NCI-H1048 (cell line): ENCODE measurements at regions not wholly inside any gene's neighbourhood (a gene's known extent, or its start where the extent isn't known, plus 50 kb on each side); places are given as distances from the start of the nearest gene placed in this dataset.
"Not testable (repeated sequence)": the region's sequence is repeated elsewhere in the genome, so short reads cannot be mapped to it uniquely, and the experiment has no call there.

ENCODE experiments used
- DNase-seq: peaks from one replicate; lab custom pipeline; 2025; lab: John Stamatoyannopoulos, UW

DNA sequence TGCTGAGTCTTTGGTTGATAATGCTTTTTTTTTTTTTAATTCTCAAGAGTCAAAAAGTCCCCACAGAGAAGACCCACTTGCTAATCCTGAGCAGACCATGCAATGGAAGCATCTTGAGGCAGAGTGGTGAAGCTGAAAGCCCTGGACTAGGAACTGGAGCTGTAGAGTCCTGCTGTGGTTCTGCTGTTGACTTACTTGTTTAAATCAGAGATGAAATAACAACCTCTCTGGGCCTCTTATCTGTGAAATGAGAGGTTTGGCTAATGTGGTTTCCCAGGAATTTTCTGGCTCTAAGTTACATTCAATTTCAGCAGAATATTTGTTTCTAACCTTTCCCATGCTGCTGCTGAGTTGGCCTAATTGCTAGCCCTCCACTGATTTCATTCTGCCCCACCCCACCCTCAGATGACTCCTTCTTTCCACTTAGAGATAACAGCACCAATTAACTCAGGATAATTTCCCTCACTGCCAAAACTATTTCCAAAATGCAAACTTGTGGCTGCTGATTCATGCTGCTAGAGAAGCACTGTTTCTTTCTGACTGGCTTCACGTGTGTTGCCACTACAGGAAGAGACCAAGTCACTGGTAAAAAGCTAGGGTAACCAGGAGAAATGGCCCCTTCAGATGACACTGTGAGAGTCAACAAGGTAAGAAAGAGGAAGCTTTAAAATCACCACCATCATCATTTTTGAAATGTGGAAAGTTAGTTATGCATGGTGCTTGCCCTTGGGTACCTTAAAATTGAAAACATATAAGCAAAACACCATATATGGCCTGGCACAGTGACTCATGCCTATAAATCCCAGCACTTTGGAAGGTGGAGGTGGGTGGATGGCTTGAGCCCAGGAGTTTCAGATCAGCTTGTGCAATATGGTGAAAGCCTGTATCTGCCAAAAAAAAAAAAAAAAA is 326.4 kb downstream of the DCHS2 start:
- DNase-seq, result peak; percentile 38

DNA sequence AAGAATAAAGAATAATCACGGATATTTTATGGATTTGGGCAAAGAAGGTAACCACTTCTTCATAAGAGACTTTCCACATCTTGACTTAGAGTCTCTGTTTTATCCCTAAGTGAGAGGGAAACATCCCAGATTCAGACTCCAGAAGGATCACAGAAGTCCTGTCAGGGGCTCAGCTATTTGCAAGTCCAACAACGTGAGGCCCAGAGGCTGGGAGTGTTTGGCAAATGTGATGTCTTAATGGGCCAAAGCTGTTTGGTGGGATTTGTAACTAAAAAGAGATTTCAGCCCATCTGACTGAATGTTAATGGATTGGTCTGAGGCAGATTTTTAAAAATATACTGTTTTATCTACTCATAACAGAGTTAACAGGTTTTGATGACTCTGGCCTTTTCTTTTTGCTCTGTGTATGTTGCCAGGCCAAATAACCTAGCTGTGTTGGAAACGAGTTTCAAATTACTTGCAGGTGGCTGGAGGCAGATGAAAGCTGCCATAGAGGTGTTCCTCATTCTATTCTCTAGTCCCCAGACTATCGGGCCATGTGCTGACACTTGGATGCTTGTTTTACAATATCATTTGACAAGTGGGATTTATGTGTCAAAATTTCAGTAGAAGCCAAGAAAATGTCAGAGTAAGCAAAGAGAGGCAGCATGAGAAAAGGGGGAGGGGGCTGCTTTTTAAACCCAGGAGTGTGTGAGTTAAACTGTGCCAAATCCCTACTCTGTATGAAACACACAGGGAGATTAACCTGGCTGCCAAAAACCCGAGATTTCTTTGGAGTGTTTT is 330.9 kb downstream of the DCHS2 start:
- no peak for DNase-seq

DNA sequence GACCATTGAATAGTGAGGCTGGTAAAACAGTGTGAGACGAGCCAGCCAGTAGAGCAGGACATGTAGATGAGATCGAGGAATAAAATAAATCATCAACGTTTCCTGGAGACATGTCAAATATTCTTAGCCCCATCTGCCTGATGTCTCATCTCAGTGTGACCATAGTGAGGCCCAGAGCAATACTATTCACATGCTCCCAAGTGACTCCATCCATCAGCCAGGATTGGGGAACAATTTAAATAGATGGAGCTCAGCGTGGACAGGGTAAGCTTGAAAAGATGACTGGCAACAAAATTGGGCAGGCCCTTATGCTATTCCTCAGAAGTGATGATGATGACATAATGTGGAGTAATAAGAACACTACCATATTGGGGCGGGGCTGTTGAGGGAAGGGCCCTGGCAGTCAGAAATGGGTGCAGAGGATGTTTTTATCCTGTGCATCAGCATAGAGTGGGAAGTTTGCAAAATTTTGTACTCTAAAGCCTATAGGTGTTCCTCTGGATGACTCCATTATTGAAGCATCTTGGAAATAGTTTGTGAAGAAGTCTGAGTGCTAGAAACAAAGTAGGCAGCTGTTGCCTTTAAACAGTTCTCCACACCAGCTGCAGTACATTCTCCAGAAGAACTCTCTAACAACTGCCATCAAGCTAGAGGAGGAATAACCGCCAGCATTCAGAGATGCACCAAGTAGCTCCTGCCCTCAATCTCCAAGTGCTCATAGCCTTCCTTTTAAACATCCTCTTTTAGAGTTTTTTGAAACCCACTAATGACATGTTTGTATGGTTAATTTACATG is 333.0 kb downstream of the DCHS2 start:
- no peak for DNase-seq

DNA sequence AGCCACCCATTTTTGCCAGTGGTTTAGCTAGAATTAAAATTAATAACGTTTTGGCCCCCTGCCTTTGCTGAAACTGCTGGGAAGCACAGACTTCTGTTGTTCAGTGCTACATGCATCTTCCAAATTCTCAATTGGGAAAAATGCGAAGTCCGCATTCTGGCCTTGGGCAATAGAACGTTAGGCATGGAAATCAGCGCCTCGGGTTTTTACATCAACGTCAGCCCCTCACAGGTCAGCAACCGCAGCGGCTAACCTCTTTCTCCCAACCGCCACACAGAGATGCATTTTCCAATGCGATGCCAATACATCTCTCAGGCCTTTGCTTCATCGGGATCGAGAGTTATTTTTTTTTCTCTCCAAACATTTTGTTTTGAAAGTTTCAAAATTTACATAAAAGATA is 339.1 kb downstream of the DCHS2 start:
- no peak for DNase-seq

DNA sequence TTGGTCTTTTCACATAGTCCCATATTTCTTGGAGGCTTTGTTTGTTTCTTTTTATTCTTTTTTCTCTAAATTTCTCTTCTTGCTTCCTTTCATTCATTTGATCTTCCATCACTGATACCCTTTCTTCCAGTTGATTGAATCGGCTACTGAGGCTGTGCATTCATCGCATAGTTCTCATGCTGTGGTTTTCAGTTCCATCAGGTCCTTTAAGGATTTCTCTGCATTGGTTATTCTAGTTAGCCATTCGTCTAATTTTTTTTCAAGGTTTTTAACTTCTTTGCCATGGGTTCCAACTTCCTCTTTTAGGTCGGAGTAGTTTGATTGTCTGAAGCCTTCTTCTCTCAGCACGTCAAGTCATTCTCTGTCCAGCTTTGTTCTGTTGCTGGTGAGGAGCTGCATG is 342.4 kb downstream of the DCHS2 start:
- DNase-seq, result not testable (repeated sequence)

DNA sequence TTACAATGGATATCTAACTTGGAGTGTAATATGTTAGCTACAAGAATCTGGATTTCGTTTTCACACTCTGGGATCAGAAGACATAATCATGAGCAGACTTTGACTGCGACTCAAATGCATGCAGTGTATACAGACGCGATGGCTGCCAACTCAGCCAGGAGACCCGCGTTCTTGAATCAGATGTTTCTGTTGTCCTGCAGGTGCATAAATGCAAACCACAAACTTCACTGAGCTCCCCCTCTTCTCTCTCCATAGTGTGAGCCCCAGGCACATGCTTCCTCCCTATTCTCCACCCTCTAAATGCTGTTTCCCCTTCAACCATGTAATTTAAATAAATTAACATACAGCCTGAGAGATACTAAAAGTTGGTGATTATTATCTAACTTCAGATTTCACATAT is 347.9 kb downstream of the DCHS2 start:
- no peak for DNase-seq

DNA sequence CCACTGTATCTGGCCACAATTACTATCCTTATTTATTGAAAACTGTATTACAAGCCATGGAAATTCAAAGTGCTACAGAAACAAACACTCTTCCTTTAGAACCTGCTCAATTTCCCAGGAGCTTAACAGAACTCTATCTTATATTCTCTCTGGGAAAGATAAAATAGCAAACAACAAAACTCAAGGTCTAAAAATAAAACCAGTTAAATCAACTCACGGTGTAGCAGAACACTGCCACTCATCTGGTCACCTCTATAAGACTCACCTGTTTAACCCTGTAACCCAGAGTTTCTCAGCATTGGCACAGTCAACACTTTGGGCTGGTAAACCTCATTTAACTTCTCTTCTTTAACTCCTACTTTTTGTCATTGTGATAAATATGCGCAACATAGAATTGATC is 348.9 kb downstream of the DCHS2 start:
- no peak for DNase-seq

DNA sequence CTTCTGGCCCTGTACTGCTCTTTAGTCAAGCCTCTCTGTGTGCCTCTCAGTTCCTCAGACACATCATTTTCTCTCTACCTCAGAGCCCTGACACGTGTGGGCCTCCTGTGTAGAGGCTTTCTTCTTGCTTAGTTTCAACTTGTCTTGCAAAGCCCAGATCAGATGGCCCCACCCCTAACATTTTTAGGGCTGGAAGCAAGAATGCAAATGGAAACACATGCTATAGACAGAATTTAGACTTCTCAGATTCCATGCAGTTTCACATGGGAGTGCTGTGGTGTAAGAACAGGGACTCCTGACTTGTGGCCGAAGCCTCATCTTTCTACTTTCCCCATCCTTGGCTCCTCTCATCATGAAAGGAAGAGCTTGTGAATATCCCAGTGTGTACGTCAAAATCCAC is 350.7 kb downstream of the DCHS2 start:
- DNase-seq, result no peak

DNA sequence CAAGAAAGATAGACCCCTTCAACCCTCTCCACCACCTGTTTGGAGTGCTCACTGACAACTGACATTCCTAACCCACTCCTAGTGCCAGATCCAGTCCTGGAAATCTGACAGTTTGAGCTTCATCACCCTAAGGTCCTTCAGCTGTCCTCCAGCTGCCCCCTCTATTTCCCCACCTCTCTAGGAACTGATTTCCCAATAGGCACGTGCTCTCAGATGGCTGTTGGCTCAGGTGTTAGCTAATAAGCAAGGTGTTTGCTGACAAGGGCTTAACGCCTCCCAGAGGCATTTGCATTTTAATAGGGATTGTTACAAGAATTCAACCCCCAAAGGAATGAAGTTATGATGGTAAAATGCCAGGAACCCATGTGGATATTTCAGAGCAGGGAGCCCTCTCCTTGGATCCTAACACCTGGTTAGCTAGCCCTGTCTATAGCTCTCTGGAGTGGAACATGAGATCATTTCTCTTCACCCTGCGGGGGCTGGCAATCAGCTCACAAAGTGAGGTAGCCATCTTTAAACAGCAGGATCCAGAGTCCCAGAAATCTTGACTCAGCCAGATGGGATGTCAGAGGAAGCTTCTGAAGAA is 348.5 kb upstream of the SFRP2 start:
- DNase-seq, result no peak

DNA sequence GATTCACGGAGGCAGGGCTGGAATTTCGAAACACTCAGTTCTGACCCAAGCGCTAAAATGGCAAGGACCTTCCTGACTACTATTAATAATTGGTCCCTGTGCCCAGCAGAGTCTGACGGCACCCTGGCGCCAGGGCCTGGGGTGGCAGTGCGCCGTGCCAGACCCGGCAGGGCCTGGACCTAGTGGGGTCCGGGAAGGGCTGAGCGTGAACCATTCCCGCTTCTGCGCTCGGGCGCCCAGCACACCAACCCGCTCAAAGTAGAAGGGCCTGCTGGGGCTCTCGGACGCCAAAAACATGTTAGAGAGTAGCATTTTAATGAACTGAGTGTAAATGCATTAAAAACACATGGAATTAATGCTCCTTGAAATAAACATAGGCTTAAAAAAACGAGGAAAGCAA is 346.7 kb upstream of the SFRP2 start:
- DNase-seq, result no peak

DNA sequence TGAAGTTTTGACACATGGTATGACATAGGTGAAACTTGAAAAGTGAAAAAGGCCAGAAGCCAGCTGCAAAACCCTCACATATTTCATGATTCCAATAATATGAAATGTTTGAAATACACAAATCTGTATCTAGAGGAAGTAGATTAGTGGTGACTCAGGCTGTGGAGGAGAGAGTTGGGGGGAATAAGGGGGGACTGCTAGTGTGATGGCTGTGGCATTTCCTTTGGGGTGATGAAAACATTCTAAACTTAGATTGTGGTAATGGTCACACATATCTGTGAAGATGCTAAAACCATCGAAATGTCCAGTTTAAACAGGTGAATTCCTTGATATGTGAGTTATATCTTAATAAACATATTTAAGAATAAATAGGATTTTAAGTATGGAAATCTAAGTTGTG is 343.5 kb upstream of the SFRP2 start:
- no peak for DNase-seq

DNA sequence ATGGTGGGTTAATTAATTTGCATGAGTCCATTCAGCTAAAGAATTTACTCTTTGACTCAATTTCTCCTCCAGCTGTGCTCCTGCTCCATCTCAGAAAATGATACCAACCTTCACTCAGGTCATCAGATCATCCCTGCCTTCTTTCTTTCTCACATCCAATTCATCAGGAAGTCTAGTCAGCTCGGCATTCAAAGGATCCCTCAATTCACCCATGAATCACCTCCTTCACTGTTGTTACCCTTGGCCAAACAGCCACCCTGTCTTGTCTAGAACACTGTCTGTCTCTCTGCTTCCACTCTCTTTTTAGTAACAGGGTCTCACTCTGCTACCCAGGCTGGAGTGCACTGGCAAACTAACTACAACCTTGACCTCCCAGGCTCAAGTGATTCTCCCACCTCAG is 337.4 kb upstream of the SFRP2 start:
- DNase-seq, result no peak

DNA sequence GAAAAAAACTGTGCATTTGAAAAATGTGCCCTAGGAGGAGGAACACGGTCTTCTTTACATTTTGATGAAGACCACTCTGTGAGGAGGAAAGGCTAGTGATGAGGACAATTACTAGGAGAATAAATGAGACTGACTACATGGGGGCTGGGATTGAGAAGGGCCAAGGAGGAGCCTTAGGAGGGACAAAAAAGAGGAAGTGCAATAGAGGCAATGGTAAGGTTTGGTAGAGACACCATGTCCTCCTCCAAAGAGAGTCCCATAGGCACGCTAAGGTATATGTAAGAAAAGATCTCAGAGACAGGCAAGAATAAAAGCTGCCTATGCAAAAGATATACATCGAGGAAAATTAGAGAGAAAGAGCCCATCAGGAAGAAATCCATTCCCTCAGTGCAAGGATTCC is 336.5 kb upstream of the SFRP2 start:
- no peak for DNase-seq

DNA sequence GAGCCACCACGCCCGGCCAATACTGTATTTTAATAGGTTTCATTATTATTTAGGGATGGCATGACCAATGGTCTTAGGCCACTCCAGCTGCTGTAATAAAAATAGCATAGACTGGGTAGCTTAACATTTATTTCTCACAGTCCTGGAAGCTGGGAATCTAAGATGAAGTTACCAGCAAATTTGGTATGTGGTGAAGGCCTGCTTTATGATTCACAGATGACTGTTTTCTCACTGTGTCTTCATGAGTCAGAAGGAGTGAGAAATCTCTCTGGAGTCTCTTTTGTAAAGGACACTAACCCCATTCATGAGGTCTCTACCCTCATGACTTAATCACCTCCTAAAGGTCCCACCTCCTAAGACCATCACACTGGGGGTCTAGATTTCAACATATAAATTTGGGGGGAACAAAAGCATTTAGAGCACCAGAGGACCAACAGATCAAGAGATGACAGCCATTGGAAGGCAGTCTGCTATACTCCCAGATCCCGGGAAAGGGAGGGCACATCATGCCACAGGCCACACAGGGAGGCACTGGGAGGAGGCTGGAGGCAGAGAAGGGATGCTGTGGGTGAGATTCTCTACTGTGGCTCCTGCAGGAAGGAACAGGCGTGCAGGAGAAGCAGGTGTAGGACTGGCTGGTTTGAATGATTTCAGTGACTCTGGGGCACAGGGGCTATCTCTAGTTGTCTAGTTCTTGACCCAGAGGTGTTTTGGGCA is 335.8 kb upstream of the SFRP2 start:
- DNase-seq, result no peak

DNA sequence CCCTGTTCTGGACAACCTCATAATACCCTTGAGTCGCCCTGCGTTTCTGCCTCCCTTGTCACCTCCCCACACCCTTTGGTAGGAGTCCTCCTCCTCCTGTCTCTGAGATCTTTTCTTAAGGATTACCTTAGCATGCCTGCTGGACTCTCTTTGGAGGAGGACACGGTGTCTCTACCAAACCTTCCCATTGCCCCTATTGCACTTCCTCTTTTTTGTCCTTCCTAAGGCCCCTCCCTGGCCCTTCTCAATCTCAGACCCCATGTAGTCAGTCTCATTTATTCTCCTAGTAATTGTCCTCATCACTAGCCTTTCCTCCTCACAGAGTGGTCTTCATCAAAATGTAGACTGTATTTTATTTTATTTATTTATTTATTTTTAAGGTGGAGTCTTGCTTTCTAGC is 335.0 kb upstream of the SFRP2 start:
- no peak for DNase-seq

DNA sequence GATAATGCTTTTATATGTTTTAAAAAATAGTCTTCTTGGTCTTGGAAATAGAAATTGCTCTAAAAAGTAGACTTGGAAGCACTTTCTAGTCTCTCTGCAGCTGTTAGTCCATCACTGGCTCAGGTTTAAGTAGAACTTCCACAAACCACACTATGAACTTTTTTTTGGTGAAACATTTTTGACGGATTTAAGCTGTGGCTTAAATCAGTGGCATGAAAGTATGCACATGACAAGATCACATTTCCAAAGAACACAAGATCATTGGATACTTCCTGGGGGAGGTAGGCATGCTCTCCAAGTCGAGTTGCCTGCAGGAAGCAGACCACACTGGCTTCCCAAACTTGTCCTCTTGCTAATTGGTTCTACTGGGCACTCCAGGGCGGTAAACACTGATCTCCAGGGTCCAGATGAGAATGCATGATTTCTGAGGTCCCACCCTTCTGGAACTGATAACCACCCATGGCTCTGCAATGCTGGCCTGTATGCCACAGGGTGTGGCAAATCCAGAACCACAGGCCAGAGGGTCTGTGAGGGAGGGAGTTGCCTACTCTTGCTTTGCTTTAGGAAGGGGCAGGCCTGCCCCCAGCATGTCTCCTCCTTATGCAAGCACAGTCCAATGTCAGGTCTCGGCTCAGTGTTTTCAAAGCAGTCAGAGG is 331.9 kb upstream of the SFRP2 start:
- no peak for DNase-seq

DNA sequence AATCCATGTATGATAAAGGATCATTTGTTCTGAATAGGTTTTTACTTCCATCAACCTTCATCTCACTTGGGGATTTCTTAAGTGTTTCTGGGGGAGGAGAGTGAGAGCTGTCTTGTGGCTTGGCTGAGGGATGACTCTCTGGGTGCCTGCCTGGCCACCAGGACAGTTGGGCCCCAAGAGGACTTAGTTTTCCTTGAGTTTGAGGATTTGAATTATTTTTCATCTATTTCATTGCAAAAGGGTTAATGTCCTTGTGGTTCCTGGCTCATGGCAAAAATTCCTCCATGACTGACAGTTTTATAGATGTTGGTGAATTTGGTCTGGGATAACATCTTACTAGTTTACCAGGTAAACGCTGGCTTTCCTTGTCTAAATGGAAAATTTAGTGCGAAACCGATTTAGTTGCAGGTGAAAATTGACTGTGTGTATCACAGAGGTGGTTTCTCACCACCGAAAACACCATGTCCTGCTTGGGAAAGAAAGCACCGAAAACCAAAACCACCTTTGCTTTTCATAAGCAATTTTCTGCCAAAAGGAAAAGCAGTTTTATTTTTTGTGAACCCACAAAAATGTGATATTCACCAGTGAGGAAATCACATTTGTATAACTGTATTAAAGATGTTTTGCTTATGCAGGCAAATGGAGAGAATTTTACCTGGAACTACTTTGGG is 331.3 kb upstream of the SFRP2 start:
- DNase-seq, result no peak

DNA sequence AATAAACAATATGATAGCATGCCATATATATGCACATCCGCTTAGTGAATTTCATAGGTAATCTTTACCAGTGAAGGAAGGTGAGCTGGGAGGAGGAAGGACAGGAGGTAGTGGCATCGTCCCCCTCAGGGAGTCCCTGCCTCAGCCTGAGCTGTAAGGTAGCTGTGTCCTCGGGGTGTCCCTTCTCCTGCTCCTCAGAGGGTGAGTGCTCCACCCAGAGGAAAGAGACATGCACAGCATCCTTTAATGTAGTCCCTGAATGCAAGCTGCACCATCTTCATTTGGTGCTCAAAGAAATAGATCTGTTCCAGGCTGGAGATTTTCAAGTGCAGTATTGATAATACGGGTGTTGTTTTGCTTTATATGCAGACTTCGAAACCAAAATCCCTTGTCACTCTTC is 330.4 kb upstream of the SFRP2 start:
- DNase-seq, result no peak

DNA sequence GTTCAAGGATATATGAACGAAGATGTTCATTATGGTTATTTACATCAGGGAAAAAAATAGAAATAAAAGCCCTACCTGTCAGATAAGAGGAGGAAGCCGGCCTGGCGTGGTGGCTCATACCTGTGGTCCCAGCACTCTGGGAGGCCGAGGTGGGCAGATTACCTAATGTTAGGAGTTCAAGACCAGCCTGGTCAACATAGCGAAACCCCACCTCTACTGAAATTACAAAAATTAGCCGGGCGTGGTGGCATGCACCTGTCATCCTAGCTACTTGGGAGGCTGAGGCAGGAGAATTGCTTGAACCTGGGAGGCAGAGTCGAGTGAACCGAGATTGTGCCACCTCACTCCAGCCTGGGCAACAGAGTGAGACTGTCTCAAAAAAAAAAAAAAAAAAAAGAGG is 328.8 kb upstream of the SFRP2 start:
- DNase-seq, result not testable (repeated sequence)

DNA sequence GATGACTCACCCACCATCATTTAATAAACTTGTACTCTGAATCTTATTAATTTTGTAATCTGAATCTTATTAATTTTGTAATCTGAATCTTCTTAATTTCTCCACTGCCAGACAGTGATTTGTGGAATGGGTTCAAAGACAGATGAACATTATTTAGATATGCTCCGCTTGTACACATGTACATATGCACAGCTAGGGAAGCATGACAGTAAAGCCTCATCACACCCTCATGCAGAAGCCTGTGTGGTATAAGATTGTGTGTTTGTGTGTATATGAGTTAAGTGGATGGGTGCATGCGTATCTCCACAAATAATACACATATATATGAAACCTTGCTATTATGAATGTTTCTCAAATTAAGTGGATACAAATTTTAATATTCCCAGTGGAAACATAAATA is 318.5 kb upstream of the SFRP2 start:
- DNase-seq, result no peak
